ENCODE measurements at regions not wholly inside any gene's neighbourhood (a gene's known extent, or its start where the extent isn't known, plus 50 kb on each side); places are given as distances from the start of the nearest gene placed in this dataset.

DNA sequence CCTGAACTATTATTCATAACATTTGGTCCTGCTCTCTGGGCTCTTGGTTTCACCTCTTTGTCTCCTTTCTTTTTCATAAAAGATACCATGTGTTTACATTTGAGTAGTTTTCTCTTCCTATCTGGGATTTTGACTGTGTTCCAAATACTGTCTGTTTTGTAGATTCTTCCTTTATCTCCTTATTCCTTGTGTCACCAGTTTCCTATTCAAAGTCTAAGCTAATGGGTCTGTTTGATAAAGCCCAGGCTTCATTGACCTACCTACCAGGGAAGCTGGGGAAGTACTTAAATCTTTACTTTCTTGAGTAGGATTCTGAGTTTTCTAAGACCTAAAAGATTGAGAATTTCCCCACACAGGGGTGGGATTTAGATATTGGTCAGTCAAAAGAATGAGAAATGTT, 409.5 kb downstream of the RAPGEF2 start:
- no peaks in the 10 kb centered on the region for H3K27me3 ChIP-seq
- no peaks in the 10 kb centered on the region for H3K36me3 ChIP-seq
- H4K20me1 ChIP-seq, result no peaks in the 10 kb centered on the region
- no peaks in the 10 kb centered on the region for H3K4me1 ChIP-seq
- no peak overlapping the region for H3K27ac ChIP-seq
- H3K4me2 ChIP-seq, result no peak overlapping the region
- no peak for TF ChIP-seq Cebpa-rat (IDR thresholded peaks at IDR 0.05)
- no peak overlapping the region for H3K4me3 ChIP-seq
- H3K9ac ChIP-seq, result no peak overlapping the region
- no peaks in the 10 kb centered on the region for H3K9me3 ChIP-seq

GRCh38 chr4:159515314-159516025, 412.6 kb downstream of the RAPGEF2 start:
- Histone ChIP-seq H3K27ac (no peak overlapping the region), H3K9me3 (no peaks in the 10 kb centered on the region), H4K20me1 (no peaks in the 10 kb centered on the region), H3K4me2 (no peak overlapping the region), H3K9ac (no peak overlapping the region), H3K4me1 (no peaks in the 10 kb centered on the region), H3K27me3 (no peaks in the 10 kb centered on the region), H3K4me3 (no peak overlapping the region), H3K36me3 (no peaks in the 10 kb centered on the region)
- TF ChIP-seq Cebpa-rat (IDR thresholded peaks at IDR 0.05), result no peak

GRCh38 chr4:159516556-159517140, 413.8 kb downstream of the RAPGEF2 start:
- no peak overlapping the region for H3K9ac ChIP-seq
- no peaks in the 10 kb centered on the region for H3K4me1 ChIP-seq
- H3K9me3 ChIP-seq, result peaks cover under 1% of the 10 kb centered on the region; the same call in 1 of the 2 replicates
- no peak overlapping the region for H3K27ac ChIP-seq
- H4K20me1 ChIP-seq, result no peaks in the 10 kb centered on the region
- no peak overlapping the region for H3K4me2 ChIP-seq
- H3K4me3 ChIP-seq, result no peak overlapping the region
- H3K27me3 ChIP-seq, result no peaks in the 10 kb centered on the region
- H3K36me3 ChIP-seq, result no peaks in the 10 kb centered on the region
- no peak for TF ChIP-seq Cebpa-rat (IDR thresholded peaks at IDR 0.05)

DNA sequence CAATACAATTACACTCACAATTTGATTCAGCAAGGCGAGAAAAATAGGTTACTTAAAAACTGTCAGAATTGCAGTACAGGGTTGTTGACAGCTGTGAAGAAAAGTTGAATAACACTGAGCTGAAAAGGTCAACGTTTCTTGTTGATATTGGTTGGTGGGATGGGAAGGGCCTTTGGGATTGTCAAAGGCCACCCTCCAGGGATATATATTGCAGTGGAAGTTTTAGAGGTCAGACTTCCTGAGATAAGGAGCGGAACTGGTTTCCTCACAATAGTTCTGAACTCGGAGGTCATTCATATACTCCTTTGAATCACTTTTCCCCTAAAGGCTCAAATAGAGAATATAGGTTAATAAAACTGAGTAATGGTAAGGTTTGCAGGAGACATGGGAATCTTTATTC, 417.2 kb downstream of the RAPGEF2 start:
- Histone ChIP-seq H3K4me3 (no peak overlapping the region), H3K9ac (no peak overlapping the region), H4K20me1 (no peaks in the 10 kb centered on the region), H3K27me3 (no peaks in the 10 kb centered on the region), H3K36me3 (no peaks in the 10 kb centered on the region), H3K4me2 (no peak overlapping the region), H3K9me3 (peaks cover 12% of the 10 kb centered on the region; the same call in 1 of the 2 replicates), H3K27ac (no peak overlapping the region), H3K4me1 (no peaks in the 10 kb centered on the region)
- no peak for TF ChIP-seq Cebpa-rat (IDR thresholded peaks at IDR 0.05)

DNA sequence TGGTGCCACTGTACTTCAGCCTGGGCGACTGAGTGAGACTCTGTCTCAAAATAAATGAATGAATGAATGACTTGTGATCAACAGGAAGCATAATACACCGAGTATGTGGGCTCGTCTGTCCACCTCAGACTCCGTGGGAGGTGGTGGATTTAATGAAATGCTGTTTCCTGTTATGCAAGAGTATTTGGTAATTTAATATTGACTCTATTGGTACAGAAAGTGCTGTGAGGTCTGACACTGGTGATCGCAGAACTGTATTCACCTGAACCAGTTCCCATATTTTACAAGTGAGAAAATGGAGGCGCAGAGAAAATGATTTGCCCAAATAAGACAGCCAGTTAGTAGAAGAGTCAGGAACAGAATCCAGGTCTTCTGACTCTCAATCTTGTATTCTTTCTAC, 423.3 kb downstream of the RAPGEF2 start:
- no peak overlapping the region for H3K27ac ChIP-seq
- TF ChIP-seq Cebpa-rat (IDR thresholded peaks at IDR 0.05), result no peak
- H3K4me3 ChIP-seq, result no peak overlapping the region

DNA sequence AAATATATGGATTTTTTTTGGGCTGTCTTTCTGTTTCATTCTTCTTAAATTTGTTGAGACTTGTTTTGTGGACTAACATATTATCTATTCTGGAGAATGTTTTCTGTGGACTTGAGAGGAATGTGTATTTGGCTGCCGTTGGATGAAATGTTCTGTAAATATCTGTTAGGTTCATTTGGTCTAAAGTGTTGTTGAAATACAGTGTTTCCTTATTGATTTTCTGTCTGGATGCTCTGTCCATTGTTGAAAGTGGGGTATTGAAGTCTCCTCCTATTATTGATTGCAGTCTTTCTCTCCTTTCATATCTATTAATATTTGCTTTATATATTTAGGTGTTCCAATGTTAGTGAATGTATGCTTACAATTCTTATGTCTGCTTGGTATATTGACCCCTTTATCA, 431.8 kb downstream of the RAPGEF2 start:
- no peak for TF ChIP-seq Cebpa-rat (IDR thresholded peaks at IDR 0.05)
- no peaks in the 10 kb centered on the region for H3K27me3 ChIP-seq
- no peaks in the 10 kb centered on the region for H3K4me1 ChIP-seq

More for the DNA sequence above, 423.3 kb downstream of the RAPGEF2 start:
- Histone ChIP-seq H3K4me1 (no peaks in the 10 kb centered on the region), H3K36me3 (no peaks in the 10 kb centered on the region), H3K9ac (no peak overlapping the region), H3K9me3 (peaks cover 12% of the 10 kb centered on the region; the same call in 1 of the 2 replicates), H3K4me2 (no peak overlapping the region), H3K27me3 (no peaks in the 10 kb centered on the region), H4K20me1 (no peaks in the 10 kb centered on the region)

DNA sequence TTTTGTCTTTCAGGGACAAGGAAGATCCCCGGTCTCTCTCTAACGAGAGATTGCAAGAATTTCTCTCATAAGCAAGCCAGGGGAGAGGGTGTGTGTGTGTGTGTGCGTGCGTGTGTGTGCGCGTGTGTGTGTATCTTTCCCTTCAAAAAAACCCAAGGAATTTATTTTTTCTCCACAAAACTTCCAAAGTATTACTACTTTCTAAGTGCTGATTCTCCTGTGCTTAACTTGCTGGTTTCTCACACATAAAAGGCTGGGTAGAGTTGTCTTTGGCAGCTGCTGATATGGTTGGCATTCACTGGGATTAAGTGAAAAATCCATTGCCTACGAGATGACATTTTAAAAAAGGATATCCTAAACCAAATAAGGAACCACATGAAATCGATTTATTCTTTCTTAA, 435.7 kb downstream of the RAPGEF2 start:
- H3K27ac ChIP-seq, result no peak overlapping the region
- H3K36me3 ChIP-seq, result no peaks in the 10 kb centered on the region
- H3K9ac ChIP-seq, result no peak overlapping the region
- no peaks in the 10 kb centered on the region for H4K20me1 ChIP-seq
- H3K4me1 ChIP-seq, result peaks cover 5% of the 10 kb centered on the region
- no peak overlapping the region for H3K4me3 ChIP-seq
- H3K27me3 ChIP-seq, result no peaks in the 10 kb centered on the region
- no peak overlapping the region for H3K4me2 ChIP-seq
- no peak for TF ChIP-seq Cebpa-rat (IDR thresholded peaks at IDR 0.05)
- H3K9me3 ChIP-seq, result 0 out of 2 replicates have a peak, but pooled peaks cover 4% of the 10 kb centered on the region

More for the DNA sequence above, 431.8 kb downstream of the RAPGEF2 start:
- H3K9me3 ChIP-seq, result 0 out of 2 replicates have a peak, but pooled peaks cover 4% of the 10 kb centered on the region
- no peaks in the 10 kb centered on the region for H3K36me3 ChIP-seq
- no peak overlapping the region for H3K4me2 ChIP-seq
- H3K4me3 ChIP-seq, result no peak overlapping the region
- no peak overlapping the region for H3K9ac ChIP-seq
- no peaks in the 10 kb centered on the region for H4K20me1 ChIP-seq
- H3K27ac ChIP-seq, result no peak overlapping the region

DNA sequence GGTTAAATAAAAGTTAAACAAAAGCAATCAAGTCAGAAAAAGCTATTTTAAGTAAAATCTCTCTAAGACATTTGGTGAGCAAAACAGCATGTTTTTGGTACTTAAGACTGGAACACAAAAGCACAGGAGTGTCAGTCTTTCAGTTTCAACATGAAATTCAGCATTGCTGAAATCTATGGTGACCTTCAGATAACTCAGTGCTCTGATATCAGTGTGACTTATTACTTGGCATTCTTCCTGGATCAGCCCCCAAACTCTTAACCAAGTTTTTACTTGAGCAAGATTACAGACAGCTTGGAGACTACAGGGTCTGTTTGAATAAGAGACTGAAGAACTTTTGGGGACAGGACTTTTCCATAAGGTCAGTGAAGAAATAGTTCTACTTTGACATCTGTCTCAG, 437.2 kb downstream of the RAPGEF2 start:
- Histone ChIP-seq H3K9ac (no peak overlapping the region), H3K4me1 (peaks cover 5% of the 10 kb centered on the region), H4K20me1 (no peaks in the 10 kb centered on the region), H3K4me2 (peak overlapping the region; percentile 35; the same call in 1 of the 2 replicates), H3K36me3 (no peaks in the 10 kb centered on the region), H3K9me3 (0 out of 2 replicates have a peak, but pooled peaks cover 4% of the 10 kb centered on the region), H3K27ac (no peak overlapping the region), H3K27me3 (no peaks in the 10 kb centered on the region), H3K4me3 (no peak overlapping the region)
- no peak for TF ChIP-seq Cebpa-rat (IDR thresholded peaks at IDR 0.05)

DNA sequence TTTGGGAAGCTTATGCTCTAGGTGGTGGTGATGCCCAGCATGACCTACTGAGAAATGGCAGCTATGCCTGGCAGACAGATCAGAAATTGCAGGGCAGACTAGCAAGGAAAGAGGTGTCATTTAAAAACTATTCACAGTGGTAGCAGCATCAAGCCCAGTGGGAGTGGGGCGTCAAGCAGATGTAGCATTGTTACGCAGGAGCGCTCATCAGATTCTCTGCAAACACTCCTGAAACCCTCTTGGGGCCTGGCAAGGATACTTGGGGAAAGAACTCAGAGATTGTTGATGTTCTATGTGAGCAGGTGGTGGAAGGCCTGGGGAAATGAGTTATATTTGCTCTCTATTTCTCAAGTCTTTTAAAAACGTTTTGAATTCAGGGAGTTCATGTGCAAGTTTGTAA, 437.6 kb downstream of the RAPGEF2 start:
- H3K4me1 ChIP-seq, result peaks cover 5% of the 10 kb centered on the region
- H3K9ac ChIP-seq, result no peak overlapping the region
- peak overlapping the region; percentile 35 for H3K4me2 ChIP-seq
- TF ChIP-seq Cebpa-rat (IDR thresholded peaks at IDR 0.05), result no peak
- no peak overlapping the region for H3K27ac ChIP-seq
- H3K9me3 ChIP-seq, result 0 out of 2 replicates have a peak, but pooled peaks cover 4% of the 10 kb centered on the region
- H3K27me3 ChIP-seq, result no peaks in the 10 kb centered on the region
- no peaks in the 10 kb centered on the region for H3K36me3 ChIP-seq
- no peak overlapping the region for H3K4me3 ChIP-seq
- no peaks in the 10 kb centered on the region for H4K20me1 ChIP-seq

GRCh38 chr4:159541143-159541542, 438.3 kb downstream of the RAPGEF2 start:
- H3K27ac ChIP-seq, result no peak overlapping the region
- H3K4me3 ChIP-seq, result no peak overlapping the region
- H3K4me1 ChIP-seq, result peaks cover 5% of the 10 kb centered on the region
- no peaks in the 10 kb centered on the region for H3K36me3 ChIP-seq
- TF ChIP-seq Cebpa-rat (IDR thresholded peaks at IDR 0.05), result no peak
- H3K9ac ChIP-seq, result no peak overlapping the region
- H3K4me2 ChIP-seq, result no peak overlapping the region
- H3K9me3 ChIP-seq, result no peaks in the 10 kb centered on the region
- no peaks in the 10 kb centered on the region for H3K27me3 ChIP-seq
- H4K20me1 ChIP-seq, result no peaks in the 10 kb centered on the region

Measured in BLaER1 (cell line).